GM19328 (cell line): ENCODE measurements at regions not wholly inside any gene's neighbourhood (a gene's known extent, or its start where the extent isn't known, plus 50 kb on each side); places are given as distances from the start of the nearest gene placed in this dataset.
"Not testable (repeated sequence)": the region's sequence is repeated elsewhere in the genome, so short reads cannot be mapped to it uniquely, and the experiment has no call there.

ENCODE experiments used
- ATAC-seq: cut with Tn5 transposase; IDR thresholded peaks from one replicate; pipeline ENCODE4 v1.9.1; 2021; ENCODE audit warnings: mild to moderate bottlenecking, moderate library complexity; ENCODE audit not compliant: unreplicated experiment

DNA sequence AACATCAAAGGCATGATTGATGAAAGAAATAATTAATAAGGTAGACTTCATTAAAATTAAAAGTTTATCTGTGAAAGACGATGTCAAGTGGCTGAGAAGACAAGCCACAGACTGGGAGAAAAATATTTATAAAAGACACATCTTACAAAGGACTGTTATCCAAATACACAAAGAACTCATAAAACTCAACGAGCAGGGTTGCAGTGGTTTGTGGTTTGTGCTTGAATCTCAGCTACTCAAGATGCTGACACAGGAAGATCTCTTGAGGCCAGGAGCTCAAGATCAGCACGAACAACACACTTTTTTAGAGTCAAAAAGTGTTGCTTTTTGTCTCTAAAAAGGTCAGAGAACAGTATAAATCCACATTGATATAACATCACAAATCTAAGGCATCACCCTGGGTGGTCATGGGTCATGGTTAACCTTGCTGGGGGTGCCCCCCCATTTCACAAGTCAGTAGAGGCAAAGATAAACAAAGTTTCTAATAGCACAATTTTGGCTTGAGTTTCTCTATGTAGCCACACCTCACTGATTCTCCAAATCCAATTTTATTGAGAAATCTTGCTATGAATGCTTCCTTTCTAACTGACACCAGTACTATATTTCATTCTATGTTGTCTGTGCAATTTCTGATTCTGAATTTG, 342.9 kb upstream of the RPS23 start:
- ATAC-seq: no peak

DNA sequence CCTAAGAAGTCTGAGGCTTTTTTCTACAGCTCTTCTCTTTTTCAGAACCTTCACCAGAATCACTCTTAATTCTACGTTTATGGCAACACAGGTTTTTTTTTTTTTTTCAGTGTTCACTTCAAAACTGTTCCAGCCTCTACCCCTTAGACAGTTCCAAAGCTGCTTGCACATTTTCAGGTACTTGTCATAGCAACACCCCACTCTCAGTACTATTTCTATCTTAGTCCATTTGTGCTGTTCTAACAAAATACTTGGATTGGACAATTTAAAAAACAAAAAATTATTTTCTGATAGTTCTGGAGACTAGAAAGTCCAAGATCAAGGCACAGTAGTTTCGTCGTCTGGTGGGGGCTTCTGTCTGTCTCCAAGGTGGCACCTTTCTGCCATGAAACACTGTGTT, 340.9 kb upstream of the RPS23 start:
- no peak for ATAC-seq

DNA sequence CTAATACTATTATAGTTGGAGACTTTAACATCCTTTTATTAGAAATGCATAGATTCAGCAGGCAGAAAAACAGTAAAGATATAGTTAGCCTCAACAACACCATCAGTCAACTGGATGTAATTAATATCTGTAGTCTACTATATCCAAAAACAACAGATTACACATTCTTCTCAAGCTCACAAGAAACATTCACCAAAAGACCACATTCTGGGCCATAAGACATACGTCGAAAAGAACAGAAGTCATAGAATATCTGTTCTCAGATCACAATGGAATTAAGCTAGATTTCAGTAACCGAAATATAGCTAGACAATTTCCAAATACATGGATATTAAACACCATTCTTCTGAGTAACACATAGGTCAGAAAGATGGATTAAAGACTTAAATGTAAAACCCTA, 336.6 kb upstream of the RPS23 start:
- ATAC-seq: no peak

DNA sequence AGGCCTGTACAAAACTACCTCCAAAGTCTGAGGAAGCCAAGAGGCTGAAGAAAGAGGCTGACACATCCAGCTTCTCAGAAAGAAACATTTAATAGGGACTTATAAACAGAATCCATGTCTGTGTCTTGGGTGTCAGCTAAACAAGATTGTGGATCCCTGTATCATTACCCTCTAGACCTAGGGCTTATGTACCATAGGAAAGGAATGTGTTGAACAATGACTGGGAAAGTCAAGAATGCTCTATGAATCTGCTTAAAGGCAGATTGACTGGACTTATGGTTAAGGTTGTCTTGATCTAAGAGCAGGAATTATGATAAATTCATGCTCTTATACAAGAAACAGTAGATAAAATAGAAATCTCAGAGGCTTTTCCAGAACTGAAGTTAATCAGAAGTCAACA, 335.7 kb upstream of the RPS23 start:
- no peak for ATAC-seq

DNA sequence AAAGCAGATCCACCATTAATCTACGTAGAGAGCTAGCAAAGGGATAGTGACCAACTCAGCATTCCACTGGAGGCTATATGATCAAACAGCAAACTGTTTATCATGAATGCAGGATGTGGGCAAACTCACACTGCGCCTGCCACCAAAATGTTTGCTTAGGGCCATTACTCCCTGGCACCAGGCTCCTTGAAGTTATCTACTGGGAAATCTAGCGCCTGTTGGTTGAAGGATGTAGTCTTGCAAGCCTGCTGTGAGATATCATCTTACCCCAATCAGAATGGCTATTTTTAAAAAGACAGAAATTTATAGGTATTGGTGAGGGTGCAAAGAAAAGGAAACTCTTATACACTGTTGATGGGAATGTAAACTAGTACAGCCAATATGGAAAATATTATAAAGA, 332.5 kb upstream of the RPS23 start:
- ATAC-seq: no peak

DNA sequence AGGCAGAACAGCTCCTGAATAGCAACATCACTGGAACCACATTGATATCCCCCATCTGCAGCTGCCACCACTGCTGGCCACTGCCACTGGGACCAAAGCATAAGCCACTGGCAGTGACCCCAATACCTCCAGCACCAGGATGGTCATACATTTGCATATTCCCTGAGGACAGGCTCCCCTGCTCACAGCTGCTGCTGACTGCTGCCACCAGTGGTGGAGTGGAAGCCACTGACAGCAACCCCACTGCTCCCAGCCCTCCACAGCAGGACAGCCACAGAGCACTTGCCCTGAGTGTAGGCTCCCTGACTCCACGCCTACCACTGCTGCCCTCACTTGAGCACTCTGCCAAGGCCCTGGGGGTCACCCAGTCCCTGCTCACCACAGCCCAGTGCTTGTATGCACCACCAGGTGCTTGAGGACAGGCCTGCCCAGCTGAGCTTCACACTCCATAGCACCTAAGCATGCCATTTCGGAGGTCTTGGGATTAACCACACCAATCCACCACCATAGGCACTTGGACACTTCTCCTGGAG, 327.4 kb upstream of the RPS23 start:
- no peak for ATAC-seq

DNA sequence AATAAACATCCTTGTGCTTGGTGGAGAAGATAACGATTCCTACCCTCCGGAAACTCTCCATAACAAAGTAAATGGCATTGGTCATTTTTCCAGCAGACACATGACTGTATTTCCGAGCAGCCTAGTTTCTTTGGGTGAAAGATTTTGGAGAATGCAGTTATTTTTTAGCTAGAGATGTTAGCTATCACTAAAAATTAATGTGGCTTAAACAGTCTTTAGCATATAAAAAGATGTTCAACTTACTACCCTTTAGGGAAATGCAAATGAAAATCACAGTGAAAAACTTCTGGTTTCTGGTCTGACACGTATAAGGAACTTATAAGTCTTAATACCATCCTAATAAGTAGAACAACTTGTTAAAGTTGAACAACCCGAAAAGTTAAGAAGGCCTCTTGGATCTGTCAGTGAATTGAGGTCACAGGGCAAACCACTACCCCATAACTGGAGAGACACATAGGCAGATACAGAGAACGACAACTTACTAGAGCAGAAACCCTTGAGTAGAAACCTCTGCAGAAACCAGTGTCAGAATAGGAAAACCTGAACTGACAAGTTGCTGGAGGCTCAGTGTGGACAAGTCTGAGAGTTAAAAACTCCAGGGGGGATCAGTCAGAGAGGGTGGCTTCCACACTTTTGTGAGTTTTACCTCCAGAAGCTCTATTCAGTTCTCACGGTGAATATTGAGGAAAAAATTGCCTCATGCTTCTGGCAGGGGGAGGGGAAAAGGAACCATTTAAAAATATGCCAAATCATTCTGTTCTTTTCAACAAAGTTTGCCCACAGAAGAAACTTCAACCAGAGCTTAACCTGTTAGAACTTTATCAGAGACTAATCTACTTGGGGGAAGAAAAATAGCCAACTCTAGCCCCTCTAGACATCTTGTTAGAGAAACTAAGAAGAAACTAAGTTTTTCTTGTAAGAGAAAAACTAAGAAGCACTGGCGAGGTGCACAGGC, 325.2 kb upstream of the RPS23 start:
- no peak for ATAC-seq

DNA sequence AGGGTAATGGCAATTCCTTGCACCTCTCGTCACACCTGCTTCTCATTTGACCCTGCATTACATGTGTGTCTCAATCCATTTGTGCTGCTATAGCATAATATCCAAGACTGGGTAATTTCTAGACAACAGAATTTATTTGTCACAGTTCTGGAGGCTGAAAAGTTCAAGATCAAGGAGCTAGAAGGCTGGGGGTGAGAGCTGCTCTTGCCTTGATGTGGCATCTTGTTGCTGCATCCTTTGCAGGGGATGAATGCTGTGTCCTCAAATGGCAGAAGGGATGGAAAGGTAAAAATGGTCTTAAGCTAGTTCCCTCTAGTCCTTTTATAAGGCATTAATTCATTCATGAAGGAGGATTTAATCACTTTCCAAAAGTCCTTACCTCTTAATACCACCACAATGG, 323.7 kb upstream of the RPS23 start:
- ATAC-seq: no peak

DNA sequence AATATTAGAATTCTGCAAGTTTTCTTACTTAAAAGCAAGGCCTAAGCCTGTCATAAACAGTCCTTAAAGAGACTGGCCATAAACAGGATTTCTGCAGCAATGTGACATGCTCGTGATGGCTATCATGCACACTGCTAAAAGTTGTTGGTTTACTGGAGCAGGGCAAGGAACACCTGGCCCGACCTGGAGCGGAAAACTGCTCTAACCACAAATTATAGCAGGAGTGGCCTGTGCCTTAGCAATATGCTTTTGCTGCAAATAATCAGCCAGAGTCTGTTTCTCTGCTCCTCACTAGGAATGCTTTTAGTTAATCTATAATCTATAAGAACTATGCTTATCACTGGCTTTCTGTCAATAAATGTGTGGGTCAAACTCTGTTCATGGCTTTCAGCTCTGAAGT, 322.9 kb upstream of the RPS23 start:
- ATAC-seq: no peak

DNA sequence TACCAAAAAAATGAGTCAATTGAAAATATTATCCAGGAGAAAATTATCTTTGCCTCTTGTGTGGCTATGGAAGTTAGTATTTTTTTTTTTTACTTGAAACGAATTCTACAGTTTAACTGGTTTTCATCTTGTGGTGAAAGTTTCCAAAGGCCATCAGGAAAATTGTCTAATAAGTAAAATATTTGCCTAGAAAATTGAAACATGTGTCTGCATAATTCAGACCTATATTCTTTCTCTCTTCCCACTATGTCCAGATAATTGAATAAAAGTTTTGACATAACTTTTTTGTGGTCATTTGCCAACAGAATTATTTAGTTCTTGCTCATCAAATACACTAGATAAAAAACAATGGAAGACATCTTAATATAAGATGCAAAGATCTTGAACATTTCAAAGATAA, 321.5 kb upstream of the RPS23 start:
- ATAC-seq: no peak

DNA sequence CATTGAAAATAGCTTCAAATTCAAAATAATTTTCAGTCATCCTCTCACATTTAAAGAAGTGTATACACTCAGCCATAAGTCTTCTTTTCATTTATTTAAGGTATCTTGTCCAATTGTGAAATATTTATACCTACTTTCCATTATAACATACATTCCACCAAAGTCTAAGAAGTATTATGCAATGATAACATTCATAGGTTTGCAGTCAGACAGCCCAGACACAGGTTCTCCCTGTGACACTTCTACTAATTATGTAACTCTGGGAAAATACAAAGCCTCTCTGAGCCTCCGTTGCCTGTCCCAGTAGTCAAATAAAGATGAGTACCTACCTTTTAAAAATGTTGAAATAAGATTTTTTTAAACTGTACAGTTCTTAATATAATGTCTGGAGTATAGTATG, 320.9 kb upstream of the RPS23 start:
- no peak for ATAC-seq

DNA sequence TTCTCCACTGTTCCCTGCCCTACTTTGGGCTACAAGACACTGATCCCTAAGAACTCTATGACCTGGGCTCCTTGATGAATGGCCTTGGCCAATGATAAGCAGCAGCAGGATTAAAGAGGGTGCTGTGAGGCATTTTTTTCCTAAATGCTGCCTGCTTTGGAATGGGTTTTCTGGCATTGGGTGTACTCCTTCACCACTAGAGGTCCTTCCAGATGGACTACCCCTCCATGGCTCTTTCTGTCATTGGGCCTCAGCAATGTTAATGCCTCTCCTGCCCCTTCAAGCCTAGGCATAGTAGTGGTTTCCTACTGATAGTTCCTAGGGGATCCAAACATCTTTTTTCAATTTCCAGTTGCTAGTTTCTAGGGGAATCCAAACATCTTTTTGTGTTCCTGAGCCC, 319.3 kb upstream of the RPS23 start:
- ATAC-seq: no peak

DNA sequence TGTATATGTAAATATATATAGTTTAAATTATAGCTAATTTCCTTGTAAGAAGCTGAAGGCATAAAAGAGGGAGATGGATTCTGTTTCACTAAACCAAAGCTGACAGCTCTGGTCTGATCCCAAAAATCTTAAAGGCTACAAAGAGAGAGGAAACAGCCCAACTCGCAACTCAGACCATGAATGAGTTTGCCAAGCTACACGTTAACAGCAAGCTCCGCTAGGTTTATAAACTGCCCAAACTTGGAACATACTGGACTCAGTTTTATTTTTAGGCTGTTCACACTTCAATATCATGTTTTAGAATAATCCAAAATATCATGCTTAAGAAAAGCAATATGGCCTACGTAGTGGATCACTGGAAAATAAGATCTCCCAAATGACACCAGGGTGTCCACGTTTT, 318.3 kb upstream of the RPS23 start:
- no peak for ATAC-seq

DNA sequence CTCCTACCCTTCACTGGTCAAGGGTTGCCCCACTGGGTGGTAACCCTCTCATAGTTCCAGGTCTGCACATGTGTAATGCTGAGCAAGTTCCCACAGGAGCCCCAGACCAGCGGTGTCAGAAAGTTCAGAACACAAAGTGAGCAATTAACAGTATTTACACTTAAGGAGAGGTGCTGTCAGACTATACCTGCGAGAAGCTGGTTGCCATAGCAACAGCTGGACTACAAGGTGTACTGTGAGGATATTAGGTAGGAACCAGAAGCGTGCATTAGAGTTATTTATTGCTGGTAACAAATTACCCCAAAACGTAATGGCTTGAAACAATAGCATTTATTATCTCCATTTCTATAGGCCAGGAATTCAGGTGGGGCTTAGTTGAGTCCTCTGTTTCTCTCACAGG, 317.0 kb upstream of the RPS23 start:
- ATAC-seq: no peak

DNA sequence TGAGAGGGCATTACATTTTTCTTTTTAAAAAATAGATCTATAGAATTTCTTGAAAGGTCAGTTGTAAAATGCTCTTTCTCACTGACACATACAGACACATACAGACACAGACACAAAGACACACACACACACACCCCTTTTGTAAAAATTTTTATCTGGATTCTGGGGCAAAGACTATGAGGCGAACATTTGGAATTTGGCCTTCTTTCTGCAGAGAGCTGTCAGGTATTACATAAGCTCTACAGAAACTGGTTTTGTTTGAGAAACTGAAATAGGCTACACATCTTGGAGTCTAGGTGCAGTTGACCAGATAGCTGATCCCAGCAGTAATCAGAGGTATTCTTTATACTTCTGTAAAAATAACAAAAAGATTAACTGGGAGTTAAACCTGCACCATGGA, 315.9 kb upstream of the RPS23 start:
- ATAC-seq: no peak

DNA sequence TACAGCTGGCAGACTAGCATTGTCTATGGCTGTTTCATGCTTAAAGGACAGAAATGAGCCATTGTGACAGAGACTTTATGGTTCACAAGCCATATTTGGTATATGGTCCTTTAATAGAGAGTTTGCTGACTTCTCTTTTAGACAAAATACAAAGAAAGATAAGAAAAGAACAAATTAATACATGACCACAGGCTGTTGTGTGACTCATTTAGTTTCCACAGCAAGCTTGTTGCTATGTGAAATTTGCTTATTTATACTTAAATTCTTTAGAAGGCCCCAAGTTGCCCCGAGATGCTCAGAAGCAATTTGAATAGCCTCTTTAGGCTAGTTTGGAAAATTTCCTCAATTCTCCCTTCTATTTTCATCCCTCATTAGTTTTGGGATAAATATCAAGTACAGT, 315.3 kb upstream of the RPS23 start:
- no peak for ATAC-seq

DNA sequence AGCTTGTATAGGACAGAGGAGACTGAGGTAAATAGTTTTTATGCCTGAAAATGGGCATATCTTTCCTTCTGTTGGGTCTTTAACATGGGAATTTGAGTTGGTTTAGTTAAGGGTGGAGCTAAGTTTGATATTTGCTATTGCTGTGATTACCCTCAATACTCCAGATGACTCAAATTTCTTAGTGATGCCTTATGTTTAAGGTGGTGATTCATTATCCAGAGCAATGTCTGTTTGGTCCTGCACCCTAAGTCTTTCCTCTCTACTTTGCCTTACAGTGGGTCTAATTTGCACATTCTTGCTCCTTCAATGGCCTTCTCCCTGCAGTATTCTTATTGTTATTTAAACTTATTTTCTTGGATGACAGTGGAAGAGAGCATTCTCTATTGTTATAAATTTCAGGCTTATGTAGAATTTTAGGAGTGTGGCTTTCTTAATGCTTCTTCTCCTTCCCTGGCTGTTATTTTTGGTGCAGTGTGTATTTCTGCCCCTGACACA, 312.9 kb upstream of the RPS23 start:
- no peak for ATAC-seq

DNA sequence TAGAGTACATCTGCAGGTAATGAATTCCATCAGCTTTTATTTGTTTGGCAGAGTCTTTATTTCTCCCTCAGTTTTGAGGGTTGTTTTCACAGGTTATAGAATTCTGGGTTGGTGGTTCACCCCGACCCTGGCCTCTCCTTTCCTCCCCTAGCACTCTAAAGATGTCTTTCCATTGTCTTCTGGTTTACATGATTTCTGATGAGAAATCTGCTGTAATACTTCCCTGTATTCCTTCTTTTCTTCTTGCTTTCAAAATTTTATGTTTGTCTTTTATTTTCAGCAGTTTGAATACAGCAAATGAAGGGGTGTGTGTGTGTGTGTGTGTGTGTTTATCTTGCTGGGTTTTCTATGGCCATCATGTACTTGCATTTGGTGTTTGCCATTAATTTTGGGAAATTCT, 312.0 kb upstream of the RPS23 start:
- no peak for ATAC-seq

DNA sequence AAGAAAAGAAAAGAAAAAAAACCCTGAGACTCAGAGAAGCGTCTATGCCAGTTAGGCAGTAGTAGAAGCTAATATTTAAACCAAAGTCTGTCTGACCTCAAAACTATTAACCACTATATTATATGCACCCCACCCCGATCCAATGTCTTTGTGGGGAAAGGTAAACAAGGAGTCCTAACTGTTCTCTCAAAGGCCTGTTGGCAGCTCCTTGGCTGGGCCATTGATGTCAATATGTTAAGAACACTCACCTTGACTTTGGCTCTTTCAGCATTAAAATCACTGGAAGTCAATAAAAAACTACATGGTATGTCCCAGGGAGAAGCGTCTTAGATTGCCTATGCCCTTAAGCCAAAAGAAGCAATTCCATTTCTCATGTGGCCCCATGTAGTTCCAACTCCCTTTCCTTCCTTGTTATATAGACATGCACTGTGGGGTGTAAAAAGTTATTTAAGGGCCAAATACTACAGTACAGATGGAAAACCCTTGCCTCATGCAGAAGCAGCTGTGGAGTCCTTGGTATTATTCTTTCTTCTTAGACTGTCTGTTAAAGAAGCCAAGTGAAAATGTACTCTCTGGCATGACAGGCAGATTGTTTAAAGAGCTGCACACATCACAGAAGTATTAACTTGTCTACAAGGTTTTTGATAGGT, 308.6 kb upstream of the RPS23 start:
- no peak for ATAC-seq

DNA sequence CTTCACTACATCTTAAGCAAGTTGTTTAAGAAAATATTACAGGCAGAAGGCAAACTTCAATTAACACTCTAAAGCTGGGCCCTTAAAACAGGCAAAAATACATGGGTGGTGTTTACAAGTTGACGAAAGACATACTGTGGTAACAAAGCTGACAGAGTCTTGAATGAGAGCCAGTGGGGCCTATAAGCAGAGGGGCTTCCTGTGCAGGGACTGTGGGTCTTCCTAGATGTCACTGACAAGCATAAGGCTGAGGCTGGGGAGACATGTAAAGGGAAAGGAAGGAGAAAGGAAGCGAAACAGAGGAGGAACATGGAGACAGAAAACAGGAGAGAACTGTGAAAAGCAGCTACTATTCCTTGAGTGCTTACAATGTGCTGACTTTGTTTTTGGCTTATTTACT, 308.0 kb upstream of the RPS23 start:
- no peak for ATAC-seq

DNA sequence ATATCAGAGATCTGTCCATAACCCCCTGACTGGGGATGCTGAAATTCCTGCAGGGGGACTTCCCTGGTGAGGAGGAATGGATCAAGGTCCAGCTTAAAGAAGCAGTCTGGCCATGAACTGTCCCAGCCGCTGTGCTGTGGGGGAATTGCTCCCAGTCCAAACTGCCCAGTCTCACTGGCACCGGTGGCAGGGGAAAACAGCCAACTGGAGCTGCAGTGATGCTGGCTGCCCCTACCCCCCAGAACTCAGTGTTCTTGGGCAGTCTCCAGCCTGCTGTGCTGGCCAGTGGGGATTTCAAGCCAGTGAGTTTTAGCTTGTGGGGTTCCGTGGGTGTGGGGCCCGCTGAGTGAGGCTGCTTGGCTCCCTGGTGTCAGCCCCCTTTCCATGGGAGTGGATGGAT, 306.5 kb upstream of the RPS23 start:
- ATAC-seq: no peak

DNA sequence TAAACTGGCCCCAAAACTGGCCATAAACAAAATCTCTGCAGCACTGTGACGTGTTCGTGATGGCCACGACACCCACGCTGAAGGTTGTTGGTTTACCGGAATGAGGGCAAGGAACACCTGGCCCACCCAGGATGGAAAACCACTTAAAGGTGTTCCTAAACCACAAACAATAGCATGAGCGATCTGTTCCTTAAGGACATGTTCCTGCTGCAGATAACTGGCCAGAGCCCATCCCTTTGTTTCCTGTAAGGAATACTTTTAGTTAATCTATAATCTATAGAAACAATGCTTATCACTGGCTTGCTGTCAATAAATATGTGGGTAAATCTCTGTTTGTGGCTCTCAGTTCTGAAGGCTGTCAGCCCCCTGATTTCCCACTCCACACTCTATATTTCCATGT, 305.2 kb upstream of the RPS23 start:
- ATAC-seq: not testable (repeated sequence)
